Activated naive CD8-positive, alpha-beta T cell (primary cell): ENCODE measurements at regions not wholly inside any gene's neighbourhood (a gene's known extent, or its start where the extent isn't known, plus 50 kb on each side); places are given as distances from the start of the nearest gene placed in this dataset.
"Not testable (repeated sequence)": the region's sequence is repeated elsewhere in the genome, so short reads cannot be mapped to it uniquely, and the experiment has no call there.

Experiments used
- H3K27ac Mint-ChIP-seq: one replicate; pipeline ENCODE4 v1.8.0; 2021; ENCODE audit warnings: mixed read lengths
- H3K27me3 Mint-ChIP-seq: one replicate; pipeline ENCODE4 v1.8.0; 2021; ENCODE audit warnings: mixed read lengths
- H3K36me3 Mint-ChIP-seq: one replicate; pipeline ENCODE4 v1.8.0; 2021; ENCODE audit warnings: mixed read lengths
- H3K4me1 Mint-ChIP-seq: one replicate; pipeline ENCODE4 v1.8.0; 2021; ENCODE audit warnings: low read depth, mixed read lengths
- H3K4me3 Mint-ChIP-seq: one replicate; pipeline ENCODE4 v1.8.0; 2021; ENCODE audit warnings: mild to moderate bottlenecking, mixed read lengths
- H3K9me3 Mint-ChIP-seq: one replicate; pipeline ENCODE4 v1.8.0; 2021; ENCODE audit warnings: low read depth, mixed read lengths

- H3K36me3 Mint-ChIP-seq, H3K9me3 Mint-ChIP-seq, H3K4me1 Mint-ChIP-seq, H3K4me3 Mint-ChIP-seq, H3K27me3 Mint-ChIP-seq, H3K27ac Mint-ChIP-seq: not testable (repeated sequence)
Observed at GRCh38 chr21:9659877-9660276, 861.5 kb upstream of the TPTE start.

GRCh38 chr21:9663914-9664729 lies 857.3 kb upstream of the TPTE start:
- H3K4me1 Mint-ChIP-seq, H3K9me3 Mint-ChIP-seq, H3K27me3 Mint-ChIP-seq, H3K36me3 Mint-ChIP-seq, H3K27ac Mint-ChIP-seq, H3K4me3 Mint-ChIP-seq: not testable (repeated sequence)

GRCh38 chr21:9675811-9676210 lies 845.6 kb upstream of the TPTE start:
- not testable (repeated sequence) for H3K4me1 Mint-ChIP-seq, H3K27me3 Mint-ChIP-seq, H3K4me3 Mint-ChIP-seq, H3K27ac Mint-ChIP-seq, H3K9me3 Mint-ChIP-seq, H3K36me3 Mint-ChIP-seq

- H3K4me3 Mint-ChIP-seq, H3K36me3 Mint-ChIP-seq, H3K27ac Mint-ChIP-seq, H3K9me3 Mint-ChIP-seq, H3K4me1 Mint-ChIP-seq, H3K27me3 Mint-ChIP-seq: not testable (repeated sequence)
Observed at GRCh38 chr21:9679029-9679428, 842.4 kb upstream of the TPTE start.

- not testable (repeated sequence) for H3K27me3 Mint-ChIP-seq, H3K4me3 Mint-ChIP-seq, H3K27ac Mint-ChIP-seq, H3K36me3 Mint-ChIP-seq, H3K4me1 Mint-ChIP-seq, H3K9me3 Mint-ChIP-seq
Observed at GRCh38 chr21:9688945-9689344, 832.4 kb upstream of the TPTE start.

GRCh38 chr21:9690981-9691380 lies 830.4 kb upstream of the TPTE start:
- H3K4me1 Mint-ChIP-seq, H3K9me3 Mint-ChIP-seq, H3K27ac Mint-ChIP-seq, H3K4me3 Mint-ChIP-seq, H3K36me3 Mint-ChIP-seq, H3K27me3 Mint-ChIP-seq: not testable (repeated sequence)

GRCh38 chr21:9695759-9696158 lies 825.6 kb upstream of the TPTE start:
- not testable (repeated sequence) for H3K9me3 Mint-ChIP-seq, H3K27me3 Mint-ChIP-seq, H3K4me3 Mint-ChIP-seq, H3K36me3 Mint-ChIP-seq, H3K4me1 Mint-ChIP-seq, H3K27ac Mint-ChIP-seq

GRCh38 chr21:9697751-9698150 lies 823.6 kb upstream of the TPTE start:
- H3K4me3 Mint-ChIP-seq, H3K27me3 Mint-ChIP-seq: not testable (repeated sequence)

GRCh38 chr21:9705016-9705415 lies 816.4 kb upstream of the TPTE start:
- H3K4me3 Mint-ChIP-seq, H3K27ac Mint-ChIP-seq, H3K9me3 Mint-ChIP-seq, H3K27me3 Mint-ChIP-seq, H3K36me3 Mint-ChIP-seq, H3K4me1 Mint-ChIP-seq: not testable (repeated sequence)

More at GRCh38 chr21:9697751-9698150, 823.6 kb upstream of the TPTE start:
- not testable (repeated sequence) for H3K9me3 Mint-ChIP-seq, H3K36me3 Mint-ChIP-seq, H3K27ac Mint-ChIP-seq, H3K4me1 Mint-ChIP-seq

- H3K27ac Mint-ChIP-seq, H3K27me3 Mint-ChIP-seq, H3K4me1 Mint-ChIP-seq: not testable (repeated sequence)
Observed at GRCh38 chr21:9705455-9705854, 815.9 kb upstream of the TPTE start.

GRCh38 chr21:9724542-9724941 lies 796.8 kb upstream of the TPTE start:
- H3K27me3 Mint-ChIP-seq, H3K27ac Mint-ChIP-seq, H3K36me3 Mint-ChIP-seq, H3K4me1 Mint-ChIP-seq, H3K4me3 Mint-ChIP-seq: not testable (repeated sequence)
- peaks cover 20% of the 10 kb centered on the region for H3K9me3 Mint-ChIP-seq

More at GRCh38 chr21:9705455-9705854, 815.9 kb upstream of the TPTE start:
- not testable (repeated sequence) for H3K36me3 Mint-ChIP-seq, H3K4me3 Mint-ChIP-seq, H3K9me3 Mint-ChIP-seq

GRCh38 chr21:9727187-9727586 lies 794.2 kb upstream of the TPTE start:
- H3K4me3 Mint-ChIP-seq, H3K4me1 Mint-ChIP-seq: not testable (repeated sequence)

GRCh38 chr21:9728219-9728992 lies 793.0 kb upstream of the TPTE start:
- not testable (repeated sequence) for H3K4me3 Mint-ChIP-seq, H3K27ac Mint-ChIP-seq, H3K36me3 Mint-ChIP-seq, H3K27me3 Mint-ChIP-seq, H3K4me1 Mint-ChIP-seq
- peaks cover 20% of the 10 kb centered on the region for H3K9me3 Mint-ChIP-seq

More at GRCh38 chr21:9727187-9727586, 794.2 kb upstream of the TPTE start:
- H3K27me3 Mint-ChIP-seq, H3K36me3 Mint-ChIP-seq, H3K27ac Mint-ChIP-seq: not testable (repeated sequence)
- H3K9me3 Mint-ChIP-seq, result peaks cover 20% of the 10 kb centered on the region

GRCh38 chr21:9730866-9731265 lies 790.5 kb upstream of the TPTE start:
- Mint-ChIP-seq H3K27ac (no peak overlapping the region), H3K9me3 (peaks cover 8% of the 10 kb centered on the region), H3K4me3 (no peak overlapping the region), H3K36me3 (no peaks in the 10 kb centered on the region), H3K4me1 (no peaks in the 10 kb centered on the region), H3K27me3 (peaks cover 1% of the 10 kb centered on the region)

GRCh38 chr21:9731317-9731716 lies 790.1 kb upstream of the TPTE start:
- not testable (repeated sequence) for H3K27me3 Mint-ChIP-seq, H3K27ac Mint-ChIP-seq

GRCh38 chr21:9732605-9733004 lies 788.8 kb upstream of the TPTE start:
- not testable (repeated sequence) for H3K4me1 Mint-ChIP-seq, H3K9me3 Mint-ChIP-seq, H3K27me3 Mint-ChIP-seq, H3K36me3 Mint-ChIP-seq, H3K4me3 Mint-ChIP-seq, H3K27ac Mint-ChIP-seq

More at GRCh38 chr21:9731317-9731716, 790.1 kb upstream of the TPTE start:
- not testable (repeated sequence) for H3K4me1 Mint-ChIP-seq, H3K9me3 Mint-ChIP-seq, H3K36me3 Mint-ChIP-seq, H3K4me3 Mint-ChIP-seq
